ENCODE measurements at regions not wholly inside any gene's neighbourhood (a gene's known extent, or its start where the extent isn't known, plus 50 kb on each side); places are given as distances from the start of the nearest gene placed in this dataset.

GRCh38 chr7:131859147-131859821, 302.9 kb upstream of the PODXL start:
- TF ChIP-seq CTCF (conservative IDR thresholded peaks at IDR 0.05; ENCODE audit: low read length) (peak; percentile 84), EZH2phosphoT487 (IDR thresholded peaks at IDR 0.05; ENCODE audit: borderline replicate concordance) (no peak)
